IMR-90 (cell line): ENCODE measurements at regions not wholly inside any gene's neighbourhood (a gene's known extent, or its start where the extent isn't known, plus 50 kb on each side); places are given as distances from the start of the nearest gene placed in this dataset.

Source experiments
- ATAC-seq: fragments of 200-7000 bp; cut with Tn5 transposase; 2 replicates; pipeline ENCODE4 v1.9.1; 2020; ENCODE audit warnings: low read depth, mild to moderate bottlenecking, moderate library complexity
- BruUV-seq: library from RNA; stranded (reverse); fragments of 400-500 nt; replicated peaks from 2 replicates; lab custom pipeline; 2021; lab: Mats Ljungman, UMichigan
- CTCF ChIA-PET: fragments of 300-600 bp; formaldehyde crosslinking; extraction: SDS; loops from one replicate; lab custom pipeline; 2021; ENCODE audit warnings: antibody characterized with exemption; lab: Yijun Ruan, JAX
- POLR2A ChIA-PET: fragments of 300-600 bp; sonication (Branson Sonifier 250); formaldehyde crosslinking; loops from one replicate; lab custom pipeline; 2022; ENCODE audit warnings: antibody characterized with exemption; ENCODE audit not compliant: unreplicated experiment; lab: Charles Lee
- DNase-seq: peaks from one replicate; pipeline ENCODE4 v3.0.0; 2013
- H2AFZ ChIP-seq: replicated peaks from 2 replicates; pipeline ENCODE3; 2013; ENCODE audit warnings: low read length, mild to moderate bottlenecking; ENCODE audit not compliant: poor library complexity
- H2AK5ac ChIP-seq: 2 replicates; pipeline ENCODE4 v1.6.1; 2013; ENCODE audit warnings: low read depth, low read length, inconsistent platforms
- H2AK9ac ChIP-seq: replicated peaks from 2 replicates; pipeline ENCODE3; 2013; ENCODE audit warnings: mild to moderate bottlenecking, low read depth, low read length, moderate library complexity; ENCODE audit not compliant: poor library complexity
- H2BK120ac ChIP-seq: 2 replicates; pipeline ENCODE4 v1.6.1; 2013; ENCODE audit warnings: low read depth, low read length, inconsistent platforms
- H2BK15ac ChIP-seq: 3 replicates; pipeline ENCODE4 v1.6.1; 2013; ENCODE audit warnings: low read depth, low read length, inconsistent platforms
- H2BK20ac ChIP-seq: 2 replicates; pipeline ENCODE4 v1.6.1; 2013; ENCODE audit warnings: low read depth, mild to moderate bottlenecking, inconsistent platforms, low read length, moderate library complexity
- H2BK5ac ChIP-seq: 2 replicates; pipeline ENCODE4 v1.6.1; 2013; ENCODE audit warnings: mild to moderate bottlenecking, low read depth, low read length, inconsistent platforms; ENCODE audit not compliant: poor library complexity, severe bottlenecking
- H3K14ac ChIP-seq: replicated peaks from 2 replicates; pipeline ENCODE4 v1.6.1; 2013; ENCODE audit warnings: low read depth, low read length, inconsistent platforms
- H3K18ac ChIP-seq: 2 replicates; pipeline ENCODE4 v1.6.1; 2013; ENCODE audit warnings: low read depth, low read length, control low read depth
- H3K23ac ChIP-seq: 2 replicates; pipeline ENCODE4 v1.6.1; 2013; ENCODE audit warnings: low read depth, low read length, inconsistent platforms
- H3K27ac ChIP-seq: 2 replicates; pipeline ENCODE4 v1.5.1; 2013; ENCODE audit warnings: mild to moderate bottlenecking, control low read depth, low read length; ENCODE audit not compliant: insufficient read depth
- H3K27me3 ChIP-seq: 2 replicates; pipeline ENCODE4 v1.6.1; 2013; ENCODE audit warnings: low read length; ENCODE audit not compliant: control insufficient read depth, insufficient read depth
- H3K36me3 ChIP-seq: 2 replicates; pipeline ENCODE4 v1.6.1; 2013; ENCODE audit warnings: low read length, mixed read lengths; ENCODE audit not compliant: control insufficient read depth, insufficient read depth
- H3K4ac ChIP-seq: 2 replicates; pipeline ENCODE4 v1.6.1; 2013; ENCODE audit warnings: low read depth, low read length, inconsistent platforms
- H3K4me1 ChIP-seq: 2 replicates; pipeline ENCODE4 v1.6.1; 2013; ENCODE audit warnings: low read length, mixed read lengths; ENCODE audit not compliant: control insufficient read depth, insufficient read depth
- H3K4me2 ChIP-seq: 2 replicates; pipeline ENCODE4 v1.6.1; 2013; ENCODE audit warnings: low read depth, mild to moderate bottlenecking, control low read depth, low read length, moderate library complexity
- H3K4me3 ChIP-seq: 2 replicates; pipeline ENCODE4 v1.5.1; 2013; ENCODE audit warnings: low read depth, mild to moderate bottlenecking, control low read depth, low read length, moderate library complexity; ENCODE audit not compliant: insufficient read depth
- H3K56ac ChIP-seq: 2 replicates; pipeline ENCODE4 v1.6.1; 2013; ENCODE audit warnings: low read length, inconsistent platforms; ENCODE audit not compliant: insufficient read depth; ENCODE audit errors: extremely low read depth
- H3K79me1 ChIP-seq, 2 experiments: 2 replicates each; pipeline ENCODE4 v1.6.1; 2013; ENCODE audit warnings: low read length in 2 of 2, inconsistent platforms in 1 of 2, low read depth in 1 of 2
- H3K9ac ChIP-seq: 2 replicates; pipeline ENCODE4 v1.6.1; 2013; ENCODE audit warnings: low read depth, low read length, control low read depth
- H3K9me1 ChIP-seq: 2 replicates; pipeline ENCODE4 v1.6.1; 2013; ENCODE audit warnings: low read length, inconsistent platforms; ENCODE audit not compliant: insufficient read depth
- H3K9me3 ChIP-seq: 2 replicates; pipeline ENCODE4 v1.6.1; 2013; ENCODE audit warnings: low read length; ENCODE audit not compliant: control insufficient read depth, insufficient read depth
- H4K20me1 ChIP-seq: 2 replicates; pipeline ENCODE4 v1.6.1; 2013; ENCODE audit warnings: low read length, inconsistent platforms; ENCODE audit not compliant: insufficient read depth
- H4K5ac ChIP-seq: 2 replicates; pipeline ENCODE4 v1.6.1; 2013; ENCODE audit warnings: mild to moderate bottlenecking, low read depth, low read length, control low read depth
- H4K8ac ChIP-seq, 2 experiments: 2 replicates each; pipeline ENCODE4 v1.6.1; 2013; ENCODE audit warnings: low read depth in 2 of 2, low read length in 2 of 2, control low read depth in 1 of 2, inconsistent platforms in 1 of 2
- H4K91ac ChIP-seq: 2 replicates; pipeline ENCODE4 v1.6.1; 2013; ENCODE audit warnings: low read depth, low read length, inconsistent platforms; ENCODE audit not compliant: insufficient read depth
- BHLHE40 ChIP-seq: fragments of 150-350 bp; IDR thresholded peaks from 2 replicates; pipeline ENCODE4 v1.6.1; 2016; ENCODE audit warnings: mild to moderate bottlenecking, low read depth, low read length
- CEBPB ChIP-seq: IDR thresholded peaks from 2 replicates; pipeline ENCODE4 v1.6.1; 2012; ENCODE audit warnings: low read depth, low read length, improper control_type of control experiment
- CHD1 ChIP-seq: IDR thresholded peaks from 2 replicates; pipeline ENCODE4 v1.6.1; 2012; ENCODE audit warnings: low read depth, low read length, improper control_type of control experiment
- FOS ChIP-seq: fragments of 150-350 bp; IDR thresholded peaks from 2 replicates; pipeline ENCODE4 v1.6.1; 2016; ENCODE audit warnings: low read depth, low read length
- MAFK ChIP-seq: IDR thresholded peaks from 2 replicates; pipeline ENCODE4 v1.6.1; 2012; ENCODE audit warnings: low read depth, low read length, improper control_type of control experiment
- MAZ ChIP-seq: IDR thresholded peaks from 2 replicates; pipeline ENCODE4 v1.6.1; 2012; ENCODE audit warnings: low read depth, mild to moderate bottlenecking, low read length, improper control_type of control experiment, moderate library complexity, borderline replicate concordance
- MXI1 ChIP-seq: IDR thresholded peaks from 2 replicates; pipeline ENCODE4 v1.6.1; 2012; ENCODE audit warnings: low read depth, mild to moderate bottlenecking, low read length, moderate library complexity, borderline replicate concordance
- NFE2L2 ChIP-seq: fragments of 150-350 bp; IDR thresholded peaks from 2 replicates; pipeline ENCODE4 v1.6.1; 2016; ENCODE audit warnings: low read depth, mild to moderate bottlenecking, low read length
- POLR2A ChIP-seq: IDR thresholded peaks from 2 replicates; pipeline ENCODE4 v1.6.1; 2012; ENCODE audit warnings: mild to moderate bottlenecking, low read depth, low read length
- RAD21 ChIP-seq: IDR thresholded peaks from 2 replicates; pipeline ENCODE4 v1.6.1; 2012; ENCODE audit warnings: low read length, improper control_type of control experiment
- RCOR1 ChIP-seq: IDR thresholded peaks from 2 replicates; pipeline ENCODE4 v1.6.1; 2012; ENCODE audit warnings: mild to moderate bottlenecking, low read length, improper control_type of control experiment; ENCODE audit not compliant: insufficient replicate concordance
- RFX5 ChIP-seq: IDR thresholded peaks from 2 replicates; pipeline ENCODE4 v1.8.0; 2012; ENCODE audit warnings: low read depth, mild to moderate bottlenecking, low read length, moderate library complexity
- SMC3 ChIP-seq: fragments of 150-350 bp; IDR thresholded peaks from 2 replicates; pipeline ENCODE4 v1.6.1; 2016; ENCODE audit warnings: low read depth, mild to moderate bottlenecking, antibody characterized with exemption, low read length, moderate library complexity
- WGBS, 2 experiments: methylation state at CpG; one replicate each; pipeline versions ENCODE4 v1.1.5 to v1.1.7; 2013; ENCODE audit warnings: missing lambda C conversion rate in 2 of 2; ENCODE audit not compliant: insufficient read length in 1 of 2; ENCODE audit errors: extremely low coverage in 2 of 2; 5-methylcytosine and 5-hydroxymethylcytosine counted together
- dilution Hi-C: fragments of 300-500 bp; cut with HindIII; formaldehyde crosslinking; loops from one replicate; pipeline ENCODE4 v1.14.3; 2018; ENCODE audit warnings: low sequenced_read_pairs; ENCODE audit not compliant: unreplicated experiment
- in situ Hi-C: fragments of 300-500 bp; cut with MboI; formaldehyde crosslinking; loops from 3 replicates; pipeline ENCODE4 v1.14.3; 2019; ENCODE audit warnings: low sequenced_read_pairs, inconsistent platforms, mixed read lengths
- intact Hi-C: fragments of 100-400 bp; cut with micrococcal nuclease; formaldehyde crosslinking; loops from 2 replicates; pipeline ENCODE4 v1.10.0; 2022
- TF ChIP-seq, protein P1 (sequence below): conservative IDR thresholded peaks from 2 replicates; pipeline ENCODE4 v1.5.1; 2012; ENCODE audit warnings: mild to moderate bottlenecking, low read depth, low read length, improper control_type of control experiment
- TF ChIP-seq, protein P2 (sequence below): fragments of 150-350 bp; IDR thresholded peaks from 2 replicates; pipeline ENCODE4 v1.6.1; 2016; ENCODE audit warnings: low read depth, mild to moderate bottlenecking, low read length, moderate library complexity, borderline replicate concordance
- TF ChIP-seq, protein P3 (sequence below): fragments of 150-350 bp; IDR thresholded peaks from 2 replicates; pipeline ENCODE4 v1.6.1; 2017; ENCODE audit warnings: mild to moderate bottlenecking, antibody characterized with exemption, low read length, low read depth

DNA sequence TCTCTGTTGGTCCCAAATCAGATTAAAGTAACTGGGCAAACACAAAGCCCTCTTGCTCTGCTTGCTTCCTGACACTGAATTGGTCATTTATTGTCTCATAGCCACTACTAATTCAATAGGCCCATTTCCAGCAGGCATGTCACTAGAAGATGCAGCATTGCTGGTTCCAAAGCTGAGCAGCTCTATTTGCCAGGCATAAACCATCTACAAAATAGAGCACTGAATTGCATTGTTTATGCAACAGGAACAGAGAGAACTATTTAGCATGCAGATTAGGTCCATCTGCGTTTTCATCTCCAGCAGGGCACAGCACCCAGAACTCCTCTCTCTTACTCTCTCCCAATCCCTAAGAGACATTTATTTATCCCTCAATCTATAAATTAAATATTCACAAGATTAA lies 227.6 kb downstream of the SUCLG1 start:
- H2AK5ac ChIP-seq, result no peak overlapping the region
- no peak overlapping the region for H4K91ac ChIP-seq
- in situ Hi-C loops (no loop called here), intact Hi-C loops (no loop called here), dilution Hi-C loops (no loop called here)
- no peak overlapping the region for H2AK9ac ChIP-seq
- H3K9ac ChIP-seq, result no peak overlapping the region
- H3K23ac ChIP-seq, result no peak overlapping the region
- H3K4ac ChIP-seq, result no peak overlapping the region
- no peaks in the 10 kb centered on the region for H3K79me1 ChIP-seq
- H3K9me1 ChIP-seq, result no peaks in the 10 kb centered on the region
- CTCF ChIA-PET, result no interaction called here
- H3K14ac ChIP-seq, result no peak overlapping the region
- H3K4me3 ChIP-seq, result no peak overlapping the region
- H2BK15ac ChIP-seq, result no peak overlapping the region
- no peak overlapping the region for H2BK5ac ChIP-seq
- H3K18ac ChIP-seq, result no peak overlapping the region
- H3K36me3 ChIP-seq, result no peaks in the 10 kb centered on the region
- POLR2A ChIA-PET, result no interaction called here
- no peak overlapping the region for H2AFZ ChIP-seq
- no peak overlapping the region for H2BK120ac ChIP-seq
- no peak overlapping the region for H4K5ac ChIP-seq
- no peak for TF ChIP-seq RFX5
- TF ChIP-seq POLR2A, result no peak
- TF ChIP-seq, protein P1, sequence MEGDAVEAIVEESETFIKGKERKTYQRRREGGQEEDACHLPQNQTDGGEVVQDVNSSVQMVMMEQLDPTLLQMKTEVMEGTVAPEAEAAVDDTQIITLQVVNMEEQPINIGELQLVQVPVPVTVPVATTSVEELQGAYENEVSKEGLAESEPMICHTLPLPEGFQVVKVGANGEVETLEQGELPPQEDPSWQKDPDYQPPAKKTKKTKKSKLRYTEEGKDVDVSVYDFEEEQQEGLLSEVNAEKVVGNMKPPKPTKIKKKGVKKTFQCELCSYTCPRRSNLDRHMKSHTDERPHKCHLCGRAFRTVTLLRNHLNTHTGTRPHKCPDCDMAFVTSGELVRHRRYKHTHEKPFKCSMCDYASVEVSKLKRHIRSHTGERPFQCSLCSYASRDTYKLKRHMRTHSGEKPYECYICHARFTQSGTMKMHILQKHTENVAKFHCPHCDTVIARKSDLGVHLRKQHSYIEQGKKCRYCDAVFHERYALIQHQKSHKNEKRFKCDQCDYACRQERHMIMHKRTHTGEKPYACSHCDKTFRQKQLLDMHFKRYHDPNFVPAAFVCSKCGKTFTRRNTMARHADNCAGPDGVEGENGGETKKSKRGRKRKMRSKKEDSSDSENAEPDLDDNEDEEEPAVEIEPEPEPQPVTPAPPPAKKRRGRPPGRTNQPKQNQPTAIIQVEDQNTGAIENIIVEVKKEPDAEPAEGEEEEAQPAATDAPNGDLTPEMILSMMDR, result no peak
- no peak for TF ChIP-seq NFE2L2
- TF ChIP-seq MAFK, result no peak
- no peak for TF ChIP-seq MAZ
- no peak for TF ChIP-seq SMC3
- no peak for TF ChIP-seq BHLHE40
- TF ChIP-seq, protein P2, sequence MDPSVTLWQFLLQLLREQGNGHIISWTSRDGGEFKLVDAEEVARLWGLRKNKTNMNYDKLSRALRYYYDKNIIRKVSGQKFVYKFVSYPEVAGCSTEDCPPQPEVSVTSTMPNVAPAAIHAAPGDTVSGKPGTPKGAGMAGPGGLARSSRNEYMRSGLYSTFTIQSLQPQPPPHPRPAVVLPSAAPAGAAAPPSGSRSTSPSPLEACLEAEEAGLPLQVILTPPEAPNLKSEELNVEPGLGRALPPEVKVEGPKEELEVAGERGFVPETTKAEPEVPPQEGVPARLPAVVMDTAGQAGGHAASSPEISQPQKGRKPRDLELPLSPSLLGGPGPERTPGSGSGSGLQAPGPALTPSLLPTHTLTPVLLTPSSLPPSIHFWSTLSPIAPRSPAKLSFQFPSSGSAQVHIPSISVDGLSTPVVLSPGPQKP, result no peak
- no peak for TF ChIP-seq CEBPB
- TF ChIP-seq, protein P3, sequence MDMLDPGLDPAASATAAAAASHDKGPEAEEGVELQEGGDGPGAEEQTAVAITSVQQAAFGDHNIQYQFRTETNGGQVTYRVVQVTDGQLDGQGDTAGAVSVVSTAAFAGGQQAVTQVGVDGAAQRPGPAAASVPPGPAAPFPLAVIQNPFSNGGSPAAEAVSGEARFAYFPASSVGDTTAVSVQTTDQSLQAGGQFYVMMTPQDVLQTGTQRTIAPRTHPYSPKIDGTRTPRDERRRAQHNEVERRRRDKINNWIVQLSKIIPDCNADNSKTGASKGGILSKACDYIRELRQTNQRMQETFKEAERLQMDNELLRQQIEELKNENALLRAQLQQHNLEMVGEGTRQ, result no peak
- no peak for TF ChIP-seq CHD1
- TF ChIP-seq RCOR1, result no peak
- no peak for TF ChIP-seq RAD21
- no peak for TF ChIP-seq MXI1
- no peak for TF ChIP-seq FOS
- DNase-seq (no peak), ATAC-seq (no peak)
- no peaks in the 10 kb centered on the region for H4K20me1 ChIP-seq
- H3K27me3 ChIP-seq, result no peaks in the 10 kb centered on the region
- BruUV-seq, result no TSS peak
- H3K27ac ChIP-seq, result no peak overlapping the region
- H3K56ac ChIP-seq, result no peak overlapping the region
- no peak overlapping the region for H2BK20ac ChIP-seq
- no CpG with 5 or more reads among the region's 1 CpG for WGBS, 2 experiments
- H3K4me2 ChIP-seq, result no peak overlapping the region
- no peaks in the 10 kb centered on the region for H3K9me3 ChIP-seq
- no peaks in the 10 kb centered on the region for H3K4me1 ChIP-seq
- no peak overlapping the region for H4K8ac ChIP-seq
